Urothelium cell line (cell line): ENCODE measurements at regions not wholly inside any gene's neighbourhood (a gene's known extent, or its start where the extent isn't known, plus 50 kb on each side); places are given as distances from the start of the nearest gene placed in this dataset.

Source experiments
- DNase-seq: peaks from one replicate; pipeline ENCODE4 v3.0.0; 2011; ENCODE audit warnings: low spot score, mixed read lengths
- FAIRE-seq: peaks from 2 replicates; lab custom pipeline; 2011; peaks lifted over from hg19 to GRCh38; lab: Jason Lieb, UNC

- DNase-seq = no peak
- no peak for FAIRE-seq
Observed at GRCh38 chr11:23976426-23976825, 520.4 kb upstream of the LUZP2 start.

- no peak for DNase-seq
- FAIRE-seq = no peak
Observed at GRCh38 chr11:23976841-23977271, 520.0 kb upstream of the LUZP2 start.

- no peak for FAIRE-seq
- DNase-seq = peak; percentile 40
Observed at GRCh38 chr11:23988381-23989006, 508.4 kb upstream of the LUZP2 start.

DNA sequence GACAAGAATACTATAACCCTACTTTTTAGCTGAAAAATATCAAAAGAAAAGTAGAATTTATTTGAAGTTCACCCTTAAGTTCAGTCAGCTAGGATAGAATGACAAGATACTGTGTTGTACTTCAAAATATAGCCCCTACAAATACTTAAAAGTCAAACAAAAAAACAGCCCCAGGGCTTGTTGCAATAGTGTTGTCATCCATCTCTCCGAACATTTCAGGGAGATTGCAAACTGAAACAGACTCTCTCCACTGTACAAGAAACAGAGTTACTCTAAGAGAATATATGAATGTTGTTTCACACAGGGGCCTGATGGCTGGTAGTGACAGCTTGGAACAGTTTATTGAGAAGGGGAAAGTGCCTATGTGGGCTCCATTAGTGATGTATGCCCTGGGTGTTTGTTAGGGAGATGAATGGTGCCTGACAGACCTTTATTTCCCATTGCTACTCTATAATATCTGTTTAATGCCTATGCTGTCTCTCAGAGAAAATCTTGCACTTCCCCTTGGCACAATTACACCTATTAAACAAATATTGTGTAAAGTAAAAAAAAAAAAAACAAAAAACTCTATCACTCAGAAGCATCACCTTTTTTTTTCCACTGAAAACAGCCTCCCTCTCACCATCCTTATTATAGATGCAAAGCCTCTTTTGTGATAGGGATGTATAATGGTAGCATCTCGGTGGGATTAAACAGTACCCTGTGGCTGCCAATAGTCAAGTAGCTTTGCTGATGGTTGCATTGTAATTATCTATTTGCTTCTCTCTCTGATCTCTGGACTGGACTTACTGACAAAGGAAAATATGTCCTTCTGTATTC lies 506.3 kb upstream of the LUZP2 start:
- DNase-seq (no peak), FAIRE-seq (no peak)

DNA sequence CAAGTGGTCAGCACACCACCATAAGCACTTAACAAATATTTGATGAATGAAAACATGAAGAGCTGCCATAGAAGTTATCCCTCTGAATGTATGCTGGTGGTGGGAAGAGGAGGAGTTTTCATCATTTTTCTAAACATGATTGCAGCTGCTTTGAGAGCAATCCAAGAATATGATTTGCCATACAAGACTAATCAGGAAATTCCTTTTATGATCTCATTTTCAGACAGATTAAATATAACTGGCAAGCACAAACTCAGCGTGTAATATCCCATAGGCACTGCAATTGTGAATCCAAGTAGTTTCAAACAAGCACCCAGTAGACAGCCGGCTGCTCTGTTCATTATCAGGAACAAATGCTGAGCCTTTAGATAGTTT lies 505.7 kb upstream of the LUZP2 start:
- FAIRE-seq (no peak), DNase-seq (no peak)

DNA sequence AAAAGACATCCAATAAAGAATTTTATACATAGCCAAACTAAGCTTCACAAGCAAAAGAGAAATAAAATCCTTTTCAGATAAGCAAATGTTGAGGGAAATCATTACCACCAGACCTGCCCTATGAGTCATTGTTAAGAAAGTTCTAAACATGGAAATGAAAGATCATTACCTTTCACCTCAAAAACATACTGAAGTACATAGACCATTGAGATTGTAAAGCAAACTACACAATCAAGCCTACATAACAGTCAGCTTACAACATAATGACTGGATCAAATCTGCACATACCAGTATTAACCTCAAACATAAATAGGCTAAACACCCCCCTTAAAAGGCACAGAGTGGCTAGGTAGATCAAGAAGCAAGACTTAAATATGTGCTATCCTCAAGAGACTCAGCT lies 501.0 kb upstream of the LUZP2 start:
- DNase-seq = no peak
- FAIRE-seq = no peak

DNA sequence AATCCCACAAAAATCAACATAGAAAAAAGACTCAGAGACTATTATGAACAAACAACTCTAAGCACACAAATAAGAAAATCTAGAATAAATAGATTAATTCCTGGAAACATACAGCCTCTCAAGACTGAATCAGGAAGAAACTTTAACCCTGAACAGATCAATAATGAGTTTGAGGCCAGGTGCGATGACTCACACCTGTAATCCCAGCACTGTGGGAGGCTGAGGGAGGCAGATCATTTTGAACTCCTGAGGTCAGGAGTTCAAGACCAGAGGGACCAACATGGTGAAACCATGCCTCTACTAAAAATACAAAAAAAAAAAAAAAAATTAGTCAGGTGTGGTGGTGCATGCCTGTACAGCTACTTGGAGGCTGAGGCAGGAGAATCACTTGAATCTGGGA lies 499.5 kb upstream of the LUZP2 start:
- DNase-seq (no peak), FAIRE-seq (no peak)

DNA sequence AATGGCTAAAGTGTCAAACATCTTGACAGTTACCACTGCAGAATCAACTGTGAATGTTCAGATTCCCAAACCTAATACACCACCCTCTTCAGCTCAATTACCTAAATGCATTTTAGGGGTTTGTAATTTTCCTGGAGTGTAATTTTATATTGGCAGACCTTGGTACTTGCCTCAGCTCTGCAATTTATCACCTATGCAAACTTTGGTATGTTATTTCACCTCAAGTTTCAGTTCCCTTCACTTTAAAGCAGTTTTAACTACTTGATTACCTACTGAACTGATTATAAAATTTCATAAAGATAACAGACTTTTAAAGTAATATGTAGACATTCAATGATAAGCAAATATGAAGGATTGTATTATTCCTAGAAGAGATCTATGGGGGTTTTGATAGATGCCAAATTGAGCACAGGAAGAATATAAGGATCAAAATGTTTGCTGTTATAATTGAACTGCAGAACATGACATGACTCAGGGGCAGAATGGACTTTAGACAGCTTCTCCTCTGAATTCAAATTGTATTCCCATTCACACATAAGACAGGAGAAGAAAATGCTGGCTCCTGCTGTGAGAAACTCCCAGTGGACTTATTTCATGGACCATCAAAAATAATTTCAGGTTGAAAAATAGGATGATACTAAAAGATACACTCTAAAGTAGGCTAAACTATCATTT lies 491.5 kb upstream of the LUZP2 start:
- no peak for FAIRE-seq
- DNase-seq = no peak

GRCh38 chr11:24043842-24044241 lies 453.0 kb upstream of the LUZP2 start:
- DNase-seq (no peak), FAIRE-seq (no peak)

- DNase-seq (no peak), FAIRE-seq (no peak)
Observed at GRCh38 chr11:24046731-24047130, 450.1 kb upstream of the LUZP2 start.

DNA sequence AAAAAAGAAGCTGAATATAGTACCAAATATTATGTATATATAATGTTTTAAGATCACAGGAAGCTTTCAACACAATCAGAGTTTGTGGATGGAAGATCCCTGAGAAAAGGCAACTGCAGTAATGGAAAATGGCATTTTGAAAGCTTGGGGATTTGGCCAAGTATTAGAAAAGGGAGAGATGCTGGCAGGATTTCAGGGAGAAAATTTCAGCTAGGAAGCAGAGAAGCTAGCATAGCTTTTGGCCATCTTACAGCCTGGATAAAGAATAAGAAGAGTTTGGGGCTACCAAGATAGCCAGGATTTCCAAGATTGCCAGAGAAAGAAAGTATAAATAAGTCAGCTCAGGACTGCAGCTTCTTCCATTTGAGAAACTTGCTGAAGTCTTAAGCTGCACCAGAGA lies 440.8 kb upstream of the LUZP2 start:
- DNase-seq (no peak), FAIRE-seq (no peak)

DNA sequence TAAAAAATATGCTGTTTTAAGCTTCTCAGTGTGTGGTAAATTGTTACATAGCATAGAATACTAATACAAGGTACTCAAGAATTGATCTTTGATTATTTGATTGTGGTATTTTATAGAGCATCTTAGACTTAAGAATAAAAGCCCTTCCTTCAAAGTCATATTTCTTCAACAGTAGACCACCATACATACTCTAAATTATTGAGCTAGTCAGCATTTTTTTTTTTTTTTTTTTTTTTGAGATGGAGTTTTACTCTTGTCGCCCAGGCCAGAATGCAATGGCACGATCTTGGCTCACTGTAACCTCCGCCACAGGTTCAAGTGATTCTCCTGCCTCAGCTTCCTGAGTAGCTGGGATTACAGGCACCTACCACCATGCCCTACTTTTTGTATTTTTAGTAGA lies 436.7 kb upstream of the LUZP2 start:
- FAIRE-seq = no peak

DNA sequence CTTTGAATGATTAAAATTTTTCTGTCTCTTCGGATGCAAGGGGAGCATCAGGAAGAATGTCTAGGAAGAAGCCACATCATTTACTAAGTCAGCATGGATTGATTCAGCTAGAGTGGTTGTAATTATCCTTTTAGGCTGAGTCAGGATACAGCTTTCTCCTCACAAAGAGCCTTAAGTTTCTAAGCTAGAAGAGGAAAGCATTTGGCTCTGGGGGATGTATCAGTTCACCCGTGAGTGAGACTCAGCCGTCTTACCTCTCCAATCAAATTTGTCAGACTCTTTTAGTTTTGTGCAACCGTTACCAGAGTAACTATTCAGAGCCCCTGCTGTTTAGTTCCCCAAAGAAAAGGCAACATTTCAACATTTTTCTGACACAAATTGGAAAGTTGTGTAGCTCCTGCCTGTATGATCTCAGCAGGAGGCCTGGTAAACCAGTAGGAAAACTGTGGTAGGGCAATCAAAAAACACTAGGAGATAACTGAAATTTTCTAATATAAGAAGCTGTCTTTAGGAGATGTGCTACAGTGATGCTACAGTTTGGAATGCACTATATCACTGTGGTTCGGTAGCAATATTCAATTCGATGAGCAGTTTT lies 432.4 kb upstream of the LUZP2 start:
- DNase-seq (no peak), FAIRE-seq (no peak)

More for the DNA sequence above, 436.7 kb upstream of the LUZP2 start:
- DNase-seq = no peak

- no peak for DNase-seq
- no peak for FAIRE-seq
Observed at GRCh38 chr11:24068197-24068596, 428.7 kb upstream of the LUZP2 start.

- DNase-seq (no peak), FAIRE-seq (no peak)
Observed at GRCh38 chr11:24070435-24070834, 426.4 kb upstream of the LUZP2 start.

- FAIRE-seq (no peak), DNase-seq (no peak)
Observed at GRCh38 chr11:24078018-24078417, 418.8 kb upstream of the LUZP2 start.

DNA sequence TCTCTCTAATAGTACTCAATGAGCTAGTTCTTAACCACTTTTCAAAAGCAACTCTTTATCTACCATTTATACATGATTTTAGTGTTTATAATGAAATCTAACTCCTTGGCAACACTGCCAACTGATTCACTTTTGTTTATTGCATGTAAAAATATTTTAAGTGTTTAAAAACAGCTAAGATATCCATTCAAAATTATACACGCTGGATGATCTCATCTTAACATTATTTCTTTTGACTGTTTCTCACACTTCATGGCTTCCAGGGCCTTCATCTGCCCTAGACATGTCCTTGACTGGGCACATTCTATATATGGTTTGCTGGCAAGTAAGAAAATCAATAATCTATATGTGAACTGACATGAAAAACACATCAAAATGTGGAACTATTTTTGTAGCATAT lies 414.6 kb upstream of the LUZP2 start:
- no peak for DNase-seq
- FAIRE-seq = no peak

GRCh38 chr11:24082860-24083259 lies 414.0 kb upstream of the LUZP2 start:
- DNase-seq (no peak), FAIRE-seq (no peak)

DNA sequence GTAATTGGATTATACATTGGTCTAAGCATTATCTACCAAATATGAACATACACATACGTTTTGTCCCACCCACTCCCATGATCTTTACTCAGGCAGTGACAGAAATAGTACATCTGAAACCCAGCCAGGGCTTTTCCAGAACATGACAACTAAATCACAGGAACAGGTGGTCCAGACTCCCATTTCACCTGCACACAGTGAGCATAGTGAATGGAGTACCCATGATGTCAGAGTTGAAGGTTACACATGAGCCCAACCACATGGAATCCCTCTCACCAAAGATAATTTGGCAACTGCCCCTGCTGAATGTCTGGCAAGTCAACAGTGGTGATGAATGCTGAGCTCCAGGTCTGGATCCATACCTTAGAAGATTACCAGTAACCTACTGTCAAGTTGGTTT lies 411.9 kb upstream of the LUZP2 start:
- FAIRE-seq = no peak
- no peak for DNase-seq

GRCh38 chr11:24086921-24087320 lies 409.9 kb upstream of the LUZP2 start:
- DNase-seq = no peak
- no peak for FAIRE-seq

GRCh38 chr11:24091594-24091993 lies 405.3 kb upstream of the LUZP2 start:
- FAIRE-seq = no peak
- no peak for DNase-seq

GRCh38 chr11:24093375-24093774 lies 403.5 kb upstream of the LUZP2 start:
- FAIRE-seq (no peak), DNase-seq (no peak)
